Adrenal gland (tissue), 5 donors: ENCODE measurements at regions not wholly inside any gene's neighbourhood (a gene's known extent, or its start where the extent isn't known, plus 50 kb on each side); places are given as distances from the start of the nearest gene placed in this dataset.

Experiments
- CTCF ChIP-seq, 6 experiments: fragments of 450-650 bp in 4 of 6; fragments of 200-600 bp in 2 of 6; sonication (generic) in 1 of 6; IDR thresholded peaks; 1 replicate in 5 of 6; 2 replicates in 1 of 6; pipeline versions ENCODE4 v1.5.1 to v1.8.0; 2016 to 2021; ENCODE audit warnings: antibody characterized with exemption in 6 of 6, mild to moderate bottlenecking in 2 of 6, moderate library complexity in 1 of 6
- POLR2A ChIP-seq, 2 donors: fragments of 450-650 bp; IDR thresholded peaks; one replicate each; pipeline ENCODE4 v1.6.1; 2017; ENCODE audit warnings: antibody characterized with exemption in 2 of 2, mild to moderate bottlenecking in 2 of 2, moderate library complexity in 1 of 2
- donor health status: DM: no; HTN: no; CAD: no.

GRCh38 chr7:131889572-131890150 lies 333.2 kb upstream of the PODXL start:
- TF ChIP-seq CTCF (IDR thresholded peaks at IDR 0.05) (no peak), POLR2A (IDR thresholded peaks at IDR 0.05) (no peak)
